Activated naive CD4-positive, alpha-beta T cell treated with anti-CD3 and anti-CD28 coated beads, Interleukin-2, amount 50 U/mL, for 24 hours (primary cell): ENCODE measurements at regions not wholly inside any gene's neighbourhood (a gene's known extent, or its start where the extent isn't known, plus 50 kb on each side); places are given as distances from the start of the nearest gene placed in this dataset.

ENCODE experiments used
- H3K27ac Mint-ChIP-seq: one replicate; pipeline ENCODE4 v1.8.0; 2021; ENCODE audit warnings: mild to moderate bottlenecking, mixed read lengths
- H3K27me3 Mint-ChIP-seq: one replicate; pipeline ENCODE4 v1.8.0; 2021; ENCODE audit warnings: mixed read lengths
- H3K36me3 Mint-ChIP-seq: one replicate; pipeline ENCODE4 v1.8.0; 2021; ENCODE audit warnings: mixed read lengths
- H3K4me1 Mint-ChIP-seq: one replicate; pipeline ENCODE4 v1.8.0; 2021; ENCODE audit warnings: mixed read lengths
- H3K4me3 Mint-ChIP-seq: one replicate; pipeline ENCODE4 v1.8.0; 2021; ENCODE audit warnings: mild to moderate bottlenecking, mixed read lengths
- H3K9me3 Mint-ChIP-seq: one replicate; pipeline ENCODE4 v1.8.0; 2021; ENCODE audit warnings: mixed read lengths

DNA sequence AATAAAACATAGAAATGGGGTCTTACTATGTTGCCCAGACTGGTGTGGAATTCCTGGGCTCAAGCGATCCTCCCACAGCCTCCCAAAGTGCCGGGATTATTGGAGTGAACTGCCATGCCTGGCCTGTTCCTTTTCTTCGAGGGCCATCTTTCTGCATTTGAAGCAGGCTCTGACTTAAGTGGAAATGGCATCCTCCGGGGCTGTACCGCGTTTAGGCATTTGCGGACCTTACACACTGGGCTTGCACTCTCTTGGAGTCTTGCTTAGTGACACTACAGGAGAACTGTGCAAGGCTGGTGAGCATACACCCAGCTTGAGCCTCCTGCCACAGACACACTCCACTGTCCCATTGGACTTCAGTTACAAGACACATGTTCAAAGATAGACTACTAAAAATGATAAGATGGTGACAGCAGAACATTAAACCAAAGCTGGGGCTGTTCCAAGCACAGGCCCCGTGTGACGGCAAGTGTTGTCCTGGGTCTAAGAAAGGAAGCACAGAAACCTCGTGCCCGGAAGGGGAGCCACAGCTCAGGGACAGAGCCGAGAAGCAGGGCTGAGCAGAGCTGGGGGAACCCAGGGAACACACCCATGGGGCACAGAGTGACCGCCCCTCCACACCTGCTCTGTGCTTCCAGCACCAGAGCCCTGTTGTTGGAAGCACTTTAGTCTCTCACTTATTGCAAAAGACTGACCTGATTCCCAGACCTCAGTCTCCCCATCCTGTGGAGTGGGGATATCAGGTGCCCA lies 59.0 kb upstream of the SHANK2 start:
- no peaks in the 10 kb centered on the region for H3K36me3 Mint-ChIP-seq
- H3K9me3 Mint-ChIP-seq, result no peaks in the 10 kb centered on the region
- no peak overlapping the region for H3K4me3 Mint-ChIP-seq
- no peak overlapping the region for H3K27ac Mint-ChIP-seq
- H3K4me1 Mint-ChIP-seq, result no peaks in the 10 kb centered on the region
- peaks cover 2% of the 10 kb centered on the region for H3K27me3 Mint-ChIP-seq

DNA sequence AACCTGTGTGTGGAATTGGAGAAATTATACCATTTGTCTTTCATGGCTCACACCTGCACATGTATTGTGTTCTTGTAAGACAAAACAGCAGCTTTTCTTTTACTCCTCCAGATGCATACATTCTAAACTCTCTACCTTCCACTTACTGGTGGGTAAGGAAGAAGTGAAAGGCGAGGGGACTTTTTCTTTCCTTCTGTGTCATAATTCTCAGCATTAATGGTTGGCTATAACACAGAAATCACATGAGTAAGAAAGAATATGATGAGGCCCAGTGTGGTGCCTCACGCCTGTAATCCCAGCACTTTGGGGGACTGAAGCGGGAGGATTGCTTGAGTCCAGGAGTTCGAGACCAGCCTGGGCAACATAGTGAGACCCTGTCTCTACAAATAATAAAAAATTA lies 57.8 kb upstream of the SHANK2 start:
- H3K4me1 Mint-ChIP-seq, result no peaks in the 10 kb centered on the region
- H3K27me3 Mint-ChIP-seq, result no peaks in the 10 kb centered on the region
- no peak overlapping the region for H3K27ac Mint-ChIP-seq
- no peak overlapping the region for H3K4me3 Mint-ChIP-seq
- H3K9me3 Mint-ChIP-seq, result no peaks in the 10 kb centered on the region
- H3K36me3 Mint-ChIP-seq, result no peaks in the 10 kb centered on the region

DNA sequence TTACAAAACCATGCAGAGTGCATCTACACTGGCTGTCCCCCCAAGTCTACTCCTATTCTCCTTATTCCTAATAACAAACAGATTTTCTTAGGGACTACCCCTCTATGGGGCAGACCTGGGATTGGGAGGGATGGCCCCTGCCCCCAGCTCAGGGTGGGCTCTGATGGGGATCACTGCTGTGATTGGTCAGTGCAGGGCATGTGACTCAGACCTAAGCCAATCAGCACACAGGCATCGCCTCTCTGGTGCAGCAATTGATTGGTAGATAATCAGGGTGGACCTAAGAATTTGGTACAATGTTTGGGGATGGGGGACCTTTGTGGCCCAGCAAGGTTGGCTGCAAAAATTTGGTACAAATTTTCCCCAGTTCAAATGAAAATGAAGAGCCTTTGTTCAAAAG lies 57.2 kb upstream of the SHANK2 start:
- Mint-ChIP-seq H3K27ac (no peak overlapping the region), H3K4me1 (no peaks in the 10 kb centered on the region), H3K4me3 (no peak overlapping the region), H3K27me3 (peaks cover 2% of the 10 kb centered on the region), H3K36me3 (no peaks in the 10 kb centered on the region), H3K9me3 (no peaks in the 10 kb centered on the region)

DNA sequence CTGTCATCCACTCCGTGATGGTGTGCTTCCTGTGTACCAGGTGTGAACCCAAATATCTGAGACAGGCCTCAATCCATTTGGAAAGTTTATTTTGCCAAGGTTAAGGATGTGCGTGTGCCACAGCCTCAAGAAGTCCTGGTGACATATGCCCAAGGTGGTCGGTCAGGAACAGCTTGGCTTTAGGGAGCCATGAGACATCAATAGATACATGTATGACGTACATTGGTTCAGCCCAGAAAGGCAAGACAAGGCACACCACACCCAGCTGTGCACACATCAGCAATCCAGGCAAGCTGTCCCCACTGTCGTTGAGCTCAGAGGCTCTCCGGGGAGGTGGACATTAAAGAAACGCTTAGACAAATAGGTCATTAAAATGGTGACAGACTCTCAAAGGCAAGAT lies 56.8 kb upstream of the SHANK2 start:
- Mint-ChIP-seq H3K4me1 (no peaks in the 10 kb centered on the region), H3K36me3 (no peaks in the 10 kb centered on the region), H3K9me3 (no peaks in the 10 kb centered on the region), H3K27me3 (peaks cover 2% of the 10 kb centered on the region), H3K4me3 (no peak overlapping the region), H3K27ac (no peak overlapping the region)

DNA sequence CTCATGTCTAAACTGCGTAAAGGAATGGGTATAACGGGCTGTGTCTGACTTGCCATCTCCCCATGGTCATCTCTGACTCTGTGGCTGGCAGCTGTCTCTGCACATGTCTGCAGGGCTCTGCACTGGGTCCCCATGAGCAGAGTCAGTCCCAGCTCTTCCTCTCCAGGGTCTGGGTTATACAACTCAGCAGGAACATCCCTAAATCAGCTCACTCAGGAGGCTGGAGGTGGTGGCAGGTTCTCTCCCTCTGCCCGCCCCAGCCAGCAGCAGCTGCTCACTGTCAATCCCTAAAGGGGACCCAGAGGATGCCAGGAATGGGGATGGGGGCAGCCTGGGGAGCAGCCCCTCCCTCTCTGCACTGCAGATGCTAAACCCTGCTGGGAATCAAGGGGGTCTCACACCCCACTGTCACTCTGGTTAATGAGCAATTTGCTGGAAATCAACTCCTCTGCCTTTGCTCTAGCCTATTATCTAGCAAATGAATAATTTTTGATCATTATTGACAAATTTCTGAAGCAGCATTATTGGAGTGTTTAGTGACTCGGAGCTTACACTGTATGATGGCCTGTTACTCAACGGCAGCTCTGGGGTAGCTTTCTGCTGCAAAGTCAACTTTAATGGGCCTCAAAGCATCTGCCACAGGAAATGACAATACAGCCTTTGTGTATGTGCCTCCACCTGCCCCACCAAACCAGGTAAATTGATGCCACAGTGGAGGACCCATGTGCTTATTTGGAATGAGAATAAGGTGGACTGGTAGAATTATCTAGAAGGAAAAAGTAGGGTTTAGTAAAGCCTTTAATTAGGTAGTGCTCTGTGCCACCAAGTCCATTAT lies 55.7 kb upstream of the SHANK2 start:
- Mint-ChIP-seq H3K4me1 (no peaks in the 10 kb centered on the region), H3K27ac (no peak overlapping the region), H3K4me3 (no peak overlapping the region), H3K36me3 (no peaks in the 10 kb centered on the region), H3K9me3 (no peaks in the 10 kb centered on the region), H3K27me3 (peaks cover 4% of the 10 kb centered on the region)

DNA sequence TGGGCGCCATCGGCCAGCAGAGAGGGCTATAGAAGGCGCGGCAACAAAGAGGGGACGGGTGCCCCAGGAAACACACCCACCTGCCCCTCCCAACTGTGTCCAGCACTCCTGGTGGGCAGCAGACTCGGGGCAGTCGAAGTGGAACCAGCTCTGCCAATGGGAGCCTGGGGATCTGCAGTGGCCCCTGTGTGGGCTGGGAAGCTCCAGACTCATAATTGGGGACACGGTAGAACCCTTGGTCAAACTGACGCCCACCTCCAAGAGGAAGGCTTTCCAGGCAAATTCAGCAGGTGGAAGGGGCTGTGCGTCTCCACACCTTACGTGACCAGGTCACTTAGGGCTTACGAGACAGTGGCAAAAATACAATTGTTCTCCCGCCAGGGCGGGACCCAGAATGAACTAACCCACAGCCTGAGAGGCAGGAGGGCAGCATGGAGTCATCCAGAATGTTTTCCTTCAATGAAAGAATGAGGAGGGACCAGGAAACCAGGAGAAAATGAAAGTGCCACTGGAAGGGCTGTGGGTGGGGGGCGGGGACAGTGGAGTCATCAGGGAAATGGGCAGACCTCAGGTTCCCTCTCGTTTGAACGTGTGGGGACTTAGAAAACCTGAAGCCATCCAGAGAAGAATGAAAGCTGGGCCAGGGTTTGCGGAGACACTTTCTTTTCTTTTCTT lies 53.2 kb upstream of the SHANK2 start:
- H3K9me3 Mint-ChIP-seq, result no peaks in the 10 kb centered on the region
- no peaks in the 10 kb centered on the region for H3K36me3 Mint-ChIP-seq
- H3K4me1 Mint-ChIP-seq, result no peaks in the 10 kb centered on the region
- H3K27ac Mint-ChIP-seq, result no peak overlapping the region
- H3K27me3 Mint-ChIP-seq, result peaks cover 6% of the 10 kb centered on the region
- H3K4me3 Mint-ChIP-seq, result no peak overlapping the region

DNA sequence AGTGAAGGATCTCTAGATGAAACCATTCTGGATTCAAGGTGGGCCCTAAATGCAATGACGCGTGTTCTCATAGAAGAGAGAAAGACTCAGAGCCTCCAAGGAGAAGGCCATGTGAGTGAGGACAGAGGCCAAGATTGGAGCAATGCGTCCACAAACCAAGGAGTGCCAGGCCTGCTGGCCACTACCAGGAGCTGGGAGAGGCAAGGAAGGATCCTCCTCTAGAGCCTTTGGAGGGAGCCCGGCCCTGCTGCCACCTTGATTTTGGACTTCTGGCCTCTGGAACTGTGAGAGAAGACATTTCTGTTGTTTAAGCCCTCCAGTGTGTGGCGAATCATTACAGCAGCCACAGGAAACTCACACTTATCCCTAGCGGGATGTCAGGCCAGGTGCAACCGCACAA lies 52.7 kb upstream of the SHANK2 start:
- no peaks in the 10 kb centered on the region for H3K36me3 Mint-ChIP-seq
- no peak overlapping the region for H3K4me3 Mint-ChIP-seq
- no peaks in the 10 kb centered on the region for H3K9me3 Mint-ChIP-seq
- H3K27me3 Mint-ChIP-seq, result peaks cover 8% of the 10 kb centered on the region
- H3K27ac Mint-ChIP-seq, result no peak overlapping the region
- no peaks in the 10 kb centered on the region for H3K4me1 Mint-ChIP-seq

DNA sequence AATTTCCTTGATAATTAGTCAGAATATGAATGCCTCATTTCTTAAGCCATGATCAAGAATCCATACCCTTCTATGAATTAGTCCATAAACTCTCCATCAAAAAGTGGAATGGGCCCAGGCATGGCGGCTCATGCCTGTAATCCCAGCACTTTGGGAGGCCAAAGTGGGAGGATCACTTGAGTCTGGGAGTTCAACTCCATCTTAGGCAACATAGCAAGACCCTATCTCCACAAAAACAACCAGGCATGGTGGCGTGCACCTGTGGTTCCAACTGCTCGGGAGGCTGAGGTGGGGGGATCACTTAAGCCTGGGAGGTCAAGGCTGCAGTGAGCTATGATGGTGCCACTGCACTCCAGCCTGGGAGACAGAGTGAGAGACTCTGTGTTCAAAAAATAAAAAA lies 52.1 kb upstream of the SHANK2 start:
- Mint-ChIP-seq H3K36me3 (no peaks in the 10 kb centered on the region), H3K4me1 (no peaks in the 10 kb centered on the region), H3K4me3 (no peak overlapping the region), H3K27ac (no peak overlapping the region), H3K27me3 (peaks cover 8% of the 10 kb centered on the region), H3K9me3 (no peaks in the 10 kb centered on the region)

DNA sequence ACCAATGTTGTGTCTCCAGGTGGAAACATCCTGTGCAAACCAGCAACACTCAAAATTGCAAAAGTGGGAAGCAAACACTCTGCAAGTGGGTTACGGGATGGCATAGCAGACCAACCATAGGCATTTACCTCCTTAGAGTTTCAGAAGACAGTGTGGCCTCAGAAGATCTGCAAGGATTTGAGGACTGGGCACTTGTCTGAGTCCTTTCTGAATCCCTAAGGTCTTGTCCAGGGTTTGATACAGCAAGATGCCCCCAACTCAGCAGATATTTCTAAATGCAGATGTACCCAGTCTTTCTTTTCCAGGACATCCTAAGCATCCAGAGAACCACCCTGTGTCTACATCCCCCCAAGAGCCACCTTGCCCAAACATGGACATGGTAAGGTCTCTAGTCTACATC lies 51.7 kb upstream of the SHANK2 start:
- H3K4me1 Mint-ChIP-seq, result no peaks in the 10 kb centered on the region
- H3K36me3 Mint-ChIP-seq, result no peaks in the 10 kb centered on the region
- H3K4me3 Mint-ChIP-seq, result no peak overlapping the region
- no peaks in the 10 kb centered on the region for H3K9me3 Mint-ChIP-seq
- H3K27me3 Mint-ChIP-seq, result peaks cover 8% of the 10 kb centered on the region
- H3K27ac Mint-ChIP-seq, result no peak overlapping the region

DNA sequence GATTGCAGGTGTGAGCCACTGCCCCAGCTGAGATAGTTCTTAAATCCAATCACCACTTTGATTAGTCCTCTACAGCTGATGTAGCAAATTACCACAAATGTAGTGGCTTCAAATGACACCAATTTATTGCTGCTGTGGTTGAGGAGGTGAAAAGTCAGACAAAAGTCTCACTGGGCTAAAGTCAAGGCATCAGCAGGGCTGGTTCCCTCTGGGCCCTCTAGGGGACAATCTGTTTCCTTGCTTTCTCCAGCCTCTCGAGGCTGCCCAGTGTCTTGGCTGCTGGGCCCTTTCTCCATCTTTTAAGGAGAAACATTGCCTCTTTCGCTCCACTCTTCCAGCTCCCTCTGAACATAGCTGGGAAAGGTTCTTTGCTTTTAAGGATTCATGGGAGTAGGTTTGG lies 50.5 kb upstream of the SHANK2 start:
- Mint-ChIP-seq H3K4me1 (no peaks in the 10 kb centered on the region), H3K36me3 (no peaks in the 10 kb centered on the region), H3K27me3 (peaks cover 8% of the 10 kb centered on the region), H3K27ac (no peak overlapping the region), H3K4me3 (no peak overlapping the region), H3K9me3 (no peaks in the 10 kb centered on the region)

DNA sequence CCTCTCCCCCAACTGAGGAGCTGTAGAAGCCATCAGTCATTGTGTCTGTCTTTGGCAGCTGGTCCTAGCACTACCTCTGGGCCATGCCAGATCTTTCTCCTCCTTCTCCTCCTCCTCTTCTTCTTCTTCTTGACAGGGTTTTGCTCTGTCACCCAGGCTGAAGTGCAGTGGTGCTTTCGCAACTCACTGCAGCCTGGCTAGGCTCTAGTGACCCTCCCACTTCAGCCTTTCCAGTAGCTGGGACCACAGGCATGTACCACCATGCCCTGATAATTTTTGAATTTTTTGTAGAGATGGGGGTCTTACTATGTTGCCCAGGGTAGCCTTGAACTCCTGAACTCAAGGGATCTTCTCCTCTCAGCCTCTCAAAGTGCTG lies 50.1 kb upstream of the SHANK2 start:
- Mint-ChIP-seq H3K36me3 (no peaks in the 10 kb centered on the region), H3K27me3 (peaks cover 8% of the 10 kb centered on the region), H3K4me3 (no peak overlapping the region), H3K4me1 (no peaks in the 10 kb centered on the region), H3K27ac (no peak overlapping the region), H3K9me3 (no peaks in the 10 kb centered on the region)
